ENCODE measurements at regions not wholly inside any gene's neighbourhood (a gene's known extent, or its start where the extent isn't known, plus 50 kb on each side); places are given as distances from the start of the nearest gene placed in this dataset.

DNA sequence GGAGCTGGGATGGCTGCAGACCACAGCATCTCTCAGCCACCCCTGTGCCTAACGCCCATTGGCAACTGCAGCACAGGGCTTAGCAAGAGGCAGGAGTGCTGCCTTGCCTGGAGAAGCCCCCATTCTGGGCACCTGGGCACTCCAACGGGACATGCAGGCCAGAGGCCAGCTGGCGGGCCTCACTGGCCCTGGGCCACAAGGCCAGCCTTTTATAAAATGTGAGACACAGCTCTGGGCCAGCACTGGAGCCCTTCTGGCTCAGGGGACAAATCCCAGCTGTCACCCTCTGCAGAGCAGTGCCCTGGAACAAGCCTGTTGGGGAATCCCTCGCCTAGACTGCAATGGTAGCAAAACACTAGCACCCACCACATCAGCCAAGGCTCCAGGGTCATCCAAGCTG, 171.8 kb downstream of the WSCD1 start:
- TF ChIP-seq POLR2AphosphoS5 (IDR thresholded peaks at IDR 0.05; ENCODE audit: low read depth, low read length) (no peak), POLR2A (IDR thresholded peaks at IDR 0.05; ENCODE audit: low read depth, low read length) (no peak), TAF1 (IDR thresholded peaks at IDR 0.05; ENCODE audit: borderline replicate concordance, low read depth, low read length) (no peak)
